ENCODE measurements at regions not wholly inside any gene's neighbourhood (a gene's known extent, or its start where the extent isn't known, plus 50 kb on each side); places are given as distances from the start of the nearest gene placed in this dataset.
"Not testable (repeated sequence)": the region's sequence is repeated elsewhere in the genome, so short reads cannot be mapped to it uniquely, and the experiment has no call there.

- TF ChIP-seq CTCF (IDR thresholded peaks at IDR 0.05; ENCODE audit: insufficient read depth, low read depth, low read length) = no peak
- DNase-seq (ENCODE audit: low read depth) = no peak
- no peak overlapping the region for H3K4me3 ChIP-seq (ENCODE audit: low read depth, low read length)
Observed at GRCh38 chr1:73475316-73475870, 722.6 kb downstream of the LRRIQ3 start.

GRCh38 chr1:73472810-73473209 is 725.2 kb downstream of the LRRIQ3 start:
- TF ChIP-seq CTCF (IDR thresholded peaks at IDR 0.05; ENCODE audit: insufficient read depth, low read depth, low read length) = no peak
- no peak for DNase-seq (ENCODE audit: low read depth)
- H3K4me3 ChIP-seq (ENCODE audit: low read depth, low read length) = no peak overlapping the region

- no peak for TF ChIP-seq CTCF (IDR thresholded peaks at IDR 0.05; ENCODE audit: insufficient read depth, low read depth, low read length)
- no peak overlapping the region for H3K4me3 ChIP-seq (ENCODE audit: low read depth, low read length)
- DNase-seq (ENCODE audit: low read depth) = no peak
Observed at GRCh38 chr1:73467731-73468130, 730.2 kb downstream of the LRRIQ3 start.

- DNase-seq (ENCODE audit: low read depth) = no peak
- no peak for TF ChIP-seq CTCF (IDR thresholded peaks at IDR 0.05; ENCODE audit: insufficient read depth, low read depth, low read length)
- H3K4me3 ChIP-seq (ENCODE audit: low read depth, low read length) = no peak overlapping the region
Observed at GRCh38 chr1:73463873-73464272, 734.1 kb downstream of the LRRIQ3 start.

- no peak overlapping the region for H3K4me3 ChIP-seq (ENCODE audit: low read depth, low read length)
- no peak for DNase-seq (ENCODE audit: low read depth)
- TF ChIP-seq CTCF (IDR thresholded peaks at IDR 0.05; ENCODE audit: insufficient read depth, low read depth, low read length) = no peak
Observed at GRCh38 chr1:73452522-73452921, 745.5 kb downstream of the LRRIQ3 start.

GRCh38 chr1:73450668-73451067 is 747.3 kb downstream of the LRRIQ3 start:
- DNase-seq (ENCODE audit: low read depth); H3K4me3 ChIP-seq (ENCODE audit: low read depth, low read length): not testable (repeated sequence)

GRCh38 chr1:73411479-73411878 is 786.5 kb downstream of the LRRIQ3 start:
- no peak for TF ChIP-seq CTCF (IDR thresholded peaks at IDR 0.05; ENCODE audit: insufficient read depth, low read depth, low read length)
- DNase-seq (ENCODE audit: low read depth) = no peak
- no peak overlapping the region for H3K4me3 ChIP-seq (ENCODE audit: low read depth, low read length)
